Ecto neural progenitor cell (in vitro differentiated cells): ENCODE measurements at regions not wholly inside any gene's neighbourhood (a gene's known extent, or its start where the extent isn't known, plus 50 kb on each side); places are given as distances from the start of the nearest gene placed in this dataset.
"Not testable (repeated sequence)": the region's sequence is repeated elsewhere in the genome, so short reads cannot be mapped to it uniquely, and the experiment has no call there.

ENCODE experiments used
- DNase-seq: peaks from one replicate; pipeline ENCODE4 v3.0.0-alpha.2; 2018; ENCODE audit warnings: low spot score

DNA sequence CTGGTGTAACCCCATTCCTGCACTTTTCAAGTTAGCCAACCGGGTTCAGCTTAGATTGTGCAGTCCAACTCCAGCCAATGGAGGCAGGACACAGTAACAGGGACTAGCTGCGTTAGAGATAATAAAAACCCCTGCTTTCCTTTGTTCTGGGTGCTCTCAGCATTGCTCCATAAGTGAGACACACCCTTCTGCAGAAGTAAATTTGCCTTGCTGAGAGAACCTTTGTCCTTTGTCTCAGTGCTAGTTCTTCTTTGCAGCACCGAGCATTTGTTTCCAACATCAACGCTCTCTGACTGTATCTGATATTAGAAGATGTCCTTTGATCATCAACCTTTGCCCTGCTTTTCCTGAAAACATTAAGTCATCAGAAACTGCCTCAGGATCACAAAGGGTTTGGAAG lies 169.5 kb upstream of the OR13F1 start:
- no peak for DNase-seq

DNA sequence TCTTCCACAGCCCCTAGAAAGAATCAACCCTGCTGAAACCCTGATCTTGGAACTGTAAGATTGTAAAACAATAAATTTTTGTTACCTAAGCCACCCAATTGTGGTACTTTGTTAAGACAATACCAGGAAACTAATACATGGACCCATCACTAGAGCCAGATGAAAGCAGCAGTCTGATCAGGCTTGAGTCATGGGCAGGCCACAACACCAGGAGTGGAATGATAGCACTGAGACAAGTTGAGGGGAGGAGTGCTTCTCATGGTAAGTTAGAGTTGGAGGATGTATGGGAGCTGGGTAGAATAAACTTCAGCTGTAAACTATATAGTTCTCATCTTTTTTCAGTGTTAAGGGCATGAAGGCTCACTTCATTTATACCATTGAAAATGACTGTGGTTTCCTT lies 164.4 kb upstream of the OR13F1 start:
- no peak for DNase-seq

DNA sequence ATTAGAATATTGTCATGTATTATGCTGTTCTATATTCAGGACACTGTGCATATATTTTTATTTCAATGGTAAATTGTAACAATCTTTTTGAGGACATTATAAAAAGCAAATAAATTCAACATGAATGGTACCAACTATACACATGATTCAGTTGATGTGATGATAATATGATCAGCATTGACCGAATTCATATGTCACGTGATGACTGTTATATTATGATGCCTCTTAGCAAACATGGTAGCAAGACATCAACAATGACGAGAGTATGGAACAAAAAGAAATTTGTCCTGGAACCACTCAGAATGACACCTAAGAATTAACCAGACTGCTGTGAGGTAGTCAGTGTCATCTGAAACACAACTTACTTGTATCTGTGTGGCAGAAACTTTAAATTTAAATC lies 161.5 kb upstream of the OR13F1 start:
- no peak for DNase-seq

DNA sequence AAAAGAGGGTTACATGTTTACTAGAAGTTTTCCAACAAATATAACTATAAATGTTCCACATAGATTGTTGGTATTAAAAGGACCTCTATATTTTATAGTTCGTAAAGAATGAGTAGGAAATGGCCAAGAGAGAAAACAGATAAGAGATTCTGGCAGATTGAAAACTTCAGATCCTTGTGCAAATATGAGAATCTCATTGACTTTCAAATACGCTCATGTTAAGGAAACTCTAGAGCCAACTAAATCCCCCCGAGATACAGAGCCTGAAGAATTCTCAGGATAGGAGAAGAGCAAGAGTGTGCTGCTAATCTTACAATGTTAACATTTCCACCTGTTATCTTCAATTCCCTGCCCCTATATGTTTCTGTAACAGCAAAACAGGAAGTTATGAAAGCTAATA lies 159.0 kb upstream of the OR13F1 start:
- no peak for DNase-seq

DNA sequence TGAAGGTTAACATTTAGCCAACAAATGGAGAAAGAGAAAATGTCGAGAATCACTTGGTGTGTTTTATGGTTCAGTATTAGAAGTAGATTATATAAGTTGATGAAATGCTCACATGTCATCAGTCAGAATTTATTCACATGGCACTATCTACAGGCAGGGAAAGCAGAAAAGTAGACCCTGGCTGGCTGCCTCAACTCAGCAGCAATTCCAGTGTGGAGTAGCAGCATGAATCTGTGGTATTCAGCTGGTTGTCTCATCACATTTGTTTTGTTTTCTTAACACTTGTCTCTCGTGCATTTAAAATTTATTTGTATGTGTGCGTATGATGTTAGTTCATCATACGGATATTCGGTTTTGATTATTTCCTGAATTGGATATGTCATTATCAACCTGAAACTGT lies 153.5 kb upstream of the OR13F1 start:
- no peak for DNase-seq

DNA sequence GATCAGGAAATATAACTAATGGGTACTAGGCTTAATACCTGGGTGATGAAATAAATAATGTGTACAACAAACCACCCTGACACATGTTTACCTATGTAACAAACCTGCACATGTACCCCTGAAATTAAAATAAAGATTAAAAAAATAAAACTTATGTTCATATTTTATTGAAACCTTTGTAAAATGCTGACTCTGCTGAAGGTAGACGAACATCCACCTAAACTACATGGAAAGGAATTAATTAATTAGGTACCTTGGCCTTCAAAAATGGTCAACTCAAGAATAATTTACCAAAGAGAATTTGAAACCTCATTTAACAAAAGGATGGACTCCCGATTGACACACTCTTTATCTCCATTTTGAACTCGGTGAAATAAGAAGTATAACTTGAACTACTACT lies 152.3 kb upstream of the OR13F1 start:
- DNase-seq: no peak

DNA sequence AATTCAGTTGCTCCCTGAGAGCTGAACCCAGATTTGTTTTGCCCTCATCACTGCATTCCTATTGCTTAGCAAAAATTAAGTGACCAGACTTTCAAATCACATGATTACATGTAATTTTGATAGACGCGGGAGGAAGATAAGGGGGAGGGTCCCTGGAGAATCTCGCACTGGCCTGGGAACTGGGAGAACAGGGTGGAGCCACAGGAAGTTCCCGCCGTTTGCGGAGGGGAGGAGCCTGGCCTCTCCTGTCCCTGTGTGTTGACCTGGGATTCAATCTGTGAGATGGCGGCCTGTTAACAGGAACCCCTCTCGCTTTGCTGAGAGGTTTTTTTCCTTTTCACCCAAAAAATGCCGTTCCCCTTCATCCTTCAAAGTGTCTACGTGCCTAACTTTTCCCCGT lies 142.9 kb upstream of the OR13F1 start:
- no peak for DNase-seq

DNA sequence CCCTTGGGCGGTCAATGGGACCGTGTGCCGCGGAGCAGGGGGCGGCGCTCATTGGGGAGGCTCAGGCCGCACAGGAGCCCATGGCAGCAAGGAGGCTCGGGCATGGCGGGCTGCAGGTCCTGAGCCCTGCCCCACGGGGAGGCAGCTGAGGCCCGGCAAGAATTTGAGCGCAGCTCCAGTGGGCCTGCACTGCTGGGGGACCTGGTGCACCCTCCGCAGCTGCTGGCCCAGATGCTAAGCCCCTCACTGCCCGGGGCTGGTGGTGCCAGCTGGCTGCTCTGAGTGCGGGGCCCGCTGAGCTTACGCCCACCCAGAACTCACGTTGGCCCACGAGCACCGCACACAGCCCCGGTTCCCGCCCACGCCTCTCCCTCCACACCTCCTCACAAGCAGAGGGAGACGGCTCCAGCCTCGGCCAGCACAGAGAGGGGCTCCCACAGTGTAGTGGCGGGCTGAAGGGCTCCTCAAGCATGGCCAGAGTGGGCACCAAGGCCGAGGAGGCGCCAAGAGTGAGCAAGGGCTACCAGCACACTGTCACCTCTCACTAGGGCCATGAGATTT lies 141.1 kb upstream of the OR13F1 start:
- no peak for DNase-seq

DNA sequence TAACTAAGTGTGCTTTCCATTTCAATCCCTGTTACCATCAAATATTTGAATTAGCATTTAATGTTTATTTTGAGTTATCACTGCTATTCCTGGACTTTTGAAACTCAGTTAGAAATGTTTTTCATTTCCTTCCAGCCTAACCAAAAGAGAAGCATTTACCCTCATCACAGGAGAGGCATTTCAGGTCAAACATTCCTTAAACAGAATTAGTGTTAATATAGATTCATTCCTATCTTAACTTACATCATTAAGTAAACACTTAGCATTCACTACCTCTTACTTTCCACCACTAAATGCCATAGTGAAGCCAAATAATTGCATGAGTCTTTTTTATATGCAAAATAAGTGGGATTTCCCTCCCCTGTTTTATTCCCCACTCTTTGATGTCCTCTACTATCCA lies 136.6 kb upstream of the OR13F1 start:
- no peak for DNase-seq

DNA sequence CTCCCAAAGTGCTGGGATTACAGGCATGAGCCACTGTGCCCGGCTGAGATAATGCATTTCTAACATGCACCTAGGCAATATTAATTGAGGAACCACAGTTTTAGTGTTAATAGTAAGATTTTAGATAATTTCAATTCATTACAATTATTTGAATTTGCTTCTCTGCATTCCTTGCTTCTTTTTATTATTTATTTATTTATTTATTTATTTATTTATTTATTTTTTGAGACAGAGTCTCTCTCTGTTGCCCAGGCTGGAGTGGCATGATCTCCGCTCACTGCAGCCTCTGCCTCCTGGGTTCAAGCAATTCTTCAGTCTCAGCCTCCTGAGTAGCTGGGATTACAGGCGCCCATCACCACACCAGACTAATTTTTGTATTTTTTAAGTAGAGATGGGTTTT lies 135.7 kb upstream of the OR13F1 start:
- not testable (repeated sequence) for DNase-seq

DNA sequence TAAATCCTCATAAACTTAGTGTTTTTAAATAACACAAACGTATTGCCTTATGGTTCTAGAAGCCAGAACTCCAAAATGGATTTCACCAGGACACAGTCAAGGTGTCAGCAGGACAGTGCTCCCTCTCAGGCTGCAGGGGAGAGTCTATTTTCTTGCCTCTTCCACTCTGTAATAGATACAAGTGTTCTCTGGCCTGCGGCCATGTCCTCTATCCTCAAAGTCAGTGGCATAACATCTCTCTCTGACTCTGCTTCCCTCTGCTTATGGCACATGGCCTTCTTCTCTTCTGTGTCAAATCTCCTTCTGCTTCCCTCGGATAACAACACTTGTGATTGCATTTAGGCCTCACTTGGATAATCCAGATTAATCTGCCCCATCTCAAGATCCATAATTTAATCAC lies 129.4 kb upstream of the OR13F1 start:
- DNase-seq: no peak

DNA sequence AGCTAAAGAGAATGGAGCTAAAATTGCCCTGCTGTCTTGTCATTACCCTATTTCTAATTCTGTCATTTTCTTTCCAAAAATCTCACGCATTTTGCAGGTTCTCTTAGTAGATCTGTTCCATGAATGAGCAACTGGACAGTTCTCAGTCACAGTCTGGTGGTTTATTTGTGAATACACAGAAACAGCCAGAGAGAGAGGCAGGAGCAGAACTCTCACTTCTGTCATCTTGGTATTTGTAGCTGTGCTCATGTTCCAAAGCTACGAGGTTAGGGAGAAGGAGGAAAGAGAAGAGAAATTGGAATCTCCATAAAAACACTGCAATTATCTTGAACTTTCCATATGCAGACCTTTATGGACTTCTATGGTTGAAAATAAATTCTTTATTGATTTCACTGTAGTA lies 118.0 kb upstream of the OR13F1 start:
- DNase-seq: no peak

DNA sequence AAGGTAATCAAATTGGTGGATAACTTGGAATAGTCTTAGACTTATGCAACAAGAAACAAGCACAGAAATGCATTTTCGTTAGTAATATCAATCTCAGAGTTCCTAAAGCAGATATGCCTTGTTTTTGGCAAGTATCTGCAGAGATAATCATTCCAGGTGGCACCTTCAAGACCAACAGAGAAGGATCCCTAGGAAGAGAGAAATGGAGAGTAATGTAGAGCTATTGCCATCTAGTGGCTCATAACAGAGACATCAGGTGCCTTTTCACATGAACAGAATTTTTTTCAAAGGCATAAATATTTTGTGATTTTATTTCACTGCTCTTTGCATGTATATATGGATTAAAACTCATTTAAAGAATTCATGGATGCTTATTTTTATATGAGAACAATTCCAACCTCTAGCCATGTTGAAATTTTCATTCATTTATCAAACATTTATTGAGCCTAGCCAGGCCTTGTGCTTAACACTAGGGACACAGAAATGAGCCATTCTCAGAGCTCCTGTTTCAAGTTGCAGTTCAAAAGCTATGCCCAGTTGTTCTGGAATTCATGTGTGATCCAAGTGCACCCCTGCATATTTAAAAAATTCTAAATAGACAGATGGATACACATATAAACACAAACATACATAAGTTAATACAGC lies 117.5 kb upstream of the OR13F1 start:
- DNase-seq: no peak

DNA sequence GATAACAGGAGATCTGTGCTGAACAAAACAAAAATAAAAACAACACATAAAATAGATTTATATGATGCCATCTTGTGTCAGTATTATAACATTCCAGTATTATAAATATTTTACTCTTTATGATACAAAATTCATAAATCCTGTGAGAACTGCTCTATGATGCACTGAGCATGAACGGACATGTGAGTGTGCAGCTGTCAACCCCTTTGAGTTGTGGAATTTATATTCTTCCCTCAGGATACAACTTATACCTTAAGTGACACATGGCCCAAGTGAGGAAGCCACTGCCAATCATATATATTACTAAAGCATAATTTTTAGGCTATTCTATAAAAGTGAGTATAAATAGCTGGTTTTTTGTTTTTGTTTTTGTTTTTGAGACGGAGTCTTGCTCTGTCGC lies 116.0 kb upstream of the OR13F1 start:
- DNase-seq: no peak

DNA sequence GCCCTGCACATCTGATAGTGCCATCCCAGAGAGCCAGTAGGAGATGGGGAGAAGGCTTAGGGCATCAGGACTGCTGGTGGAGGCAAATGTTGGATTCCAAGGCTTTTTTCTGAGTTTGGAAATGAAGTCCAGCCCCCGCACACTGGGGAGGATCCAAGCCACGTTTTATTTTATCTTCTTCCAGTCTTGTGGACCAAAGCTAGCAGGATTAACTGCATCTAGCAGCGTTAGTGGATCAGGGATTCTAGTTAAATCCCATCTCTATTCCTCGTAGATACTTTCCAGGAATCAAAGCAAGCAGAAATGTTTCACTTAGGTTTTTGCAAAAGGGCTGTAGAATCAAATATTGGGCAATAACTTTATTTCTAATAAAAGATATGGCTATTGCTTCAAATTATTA lies 114.7 kb upstream of the OR13F1 start:
- no peak for DNase-seq

DNA sequence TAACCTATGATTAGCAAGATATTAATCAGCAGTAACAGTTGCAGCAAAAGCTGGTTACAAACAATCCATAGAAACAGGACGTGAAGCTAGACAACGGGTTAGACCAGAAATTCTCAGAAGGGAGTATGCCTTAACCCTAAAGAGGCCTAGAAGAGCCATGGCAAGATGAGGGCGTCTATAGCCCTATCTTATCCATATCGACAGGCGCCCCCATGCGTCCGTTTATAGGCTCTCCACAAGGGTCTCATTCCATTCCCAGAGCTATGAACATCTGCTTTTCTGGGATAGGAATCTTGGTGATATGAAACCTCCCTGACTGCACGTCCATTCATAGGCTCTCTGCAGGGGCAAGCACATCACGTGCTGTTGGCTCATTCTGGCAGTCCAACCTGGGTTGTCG lies 109.2 kb upstream of the OR13F1 start:
- DNase-seq: not testable (repeated sequence)

DNA sequence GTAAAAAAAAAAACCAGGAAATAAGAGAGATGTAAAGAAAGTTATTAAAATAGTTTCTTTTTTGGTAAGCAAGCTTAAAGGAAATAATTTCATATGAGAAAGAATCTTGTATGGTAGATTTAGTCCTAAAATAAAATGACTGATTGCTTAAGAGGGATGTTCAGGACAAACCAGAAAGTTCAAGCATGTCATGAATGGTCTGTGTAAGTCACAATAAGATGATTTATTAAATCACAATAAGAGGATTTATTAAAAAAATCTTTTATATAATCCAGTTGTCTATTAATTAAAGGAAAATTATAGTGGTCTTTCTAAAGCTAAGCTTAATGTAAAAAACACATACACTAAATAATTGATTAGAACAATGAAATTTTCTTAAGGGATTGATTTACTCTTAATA lies 91.8 kb upstream of the OR13F1 start:
- DNase-seq: no peak

DNA sequence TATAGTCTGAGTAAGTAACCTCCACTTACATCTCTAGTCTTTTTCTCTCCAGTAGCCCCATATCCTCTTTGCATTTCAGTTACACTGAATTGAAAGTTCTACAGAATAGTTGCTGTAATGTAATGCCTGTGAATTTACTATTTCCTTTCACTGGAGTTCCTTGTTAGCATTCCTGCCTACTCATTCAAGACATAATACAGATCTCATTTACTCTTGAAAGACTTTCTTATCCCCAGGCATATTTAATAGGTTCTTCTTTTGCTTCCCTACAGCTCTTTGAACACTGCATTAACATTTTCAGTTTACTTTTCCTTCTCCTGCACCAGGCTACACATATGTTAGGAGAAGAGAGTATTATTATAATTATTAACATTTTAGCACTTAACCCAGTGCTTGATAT lies 87.6 kb upstream of the OR13F1 start:
- DNase-seq: no peak

DNA sequence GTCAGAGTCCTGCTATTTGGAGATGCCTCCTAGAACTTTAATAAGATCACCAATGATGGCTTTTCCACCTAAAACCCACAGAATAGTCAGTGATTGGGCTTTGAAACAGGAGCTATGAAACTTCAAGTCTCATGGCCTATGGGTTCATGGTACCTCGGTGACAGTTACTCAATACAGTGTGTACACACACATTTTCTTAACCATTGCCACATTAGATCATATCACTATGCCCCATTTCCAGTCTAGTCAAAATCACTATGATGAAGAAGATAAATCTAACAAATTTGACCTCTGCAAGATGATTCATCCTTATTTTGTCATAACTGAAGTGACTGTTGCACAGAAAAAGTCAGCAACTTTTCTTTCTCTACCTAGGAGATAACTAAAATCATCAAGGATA lies 86.8 kb upstream of the OR13F1 start:
- DNase-seq: no peak

DNA sequence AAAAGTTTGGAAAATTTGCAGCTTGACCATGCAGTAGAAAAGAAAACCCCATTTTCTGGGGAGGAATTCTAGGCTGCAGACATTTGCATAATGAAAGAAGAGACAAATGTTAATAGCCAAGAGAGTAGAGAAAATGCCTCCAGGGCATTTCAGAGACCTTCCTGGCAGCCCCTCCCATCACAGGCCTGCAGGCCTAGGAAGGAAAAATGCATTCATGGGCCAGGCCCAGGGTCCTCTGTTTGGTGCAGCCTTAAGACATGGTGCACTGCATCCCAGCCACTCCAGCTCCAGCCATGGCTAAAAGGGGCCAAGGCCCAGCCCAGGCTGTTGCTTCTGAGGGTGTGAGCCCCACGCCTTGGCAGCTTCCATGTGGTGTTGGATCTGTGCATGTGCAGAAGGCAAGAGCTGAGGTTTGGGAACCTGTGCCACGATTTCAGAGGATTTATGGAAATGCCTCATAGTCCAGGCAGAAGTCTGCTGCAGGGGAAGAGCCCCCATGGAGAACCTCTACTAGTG lies 75.0 kb upstream of the OR13F1 start:
- DNase-seq: no peak

DNA sequence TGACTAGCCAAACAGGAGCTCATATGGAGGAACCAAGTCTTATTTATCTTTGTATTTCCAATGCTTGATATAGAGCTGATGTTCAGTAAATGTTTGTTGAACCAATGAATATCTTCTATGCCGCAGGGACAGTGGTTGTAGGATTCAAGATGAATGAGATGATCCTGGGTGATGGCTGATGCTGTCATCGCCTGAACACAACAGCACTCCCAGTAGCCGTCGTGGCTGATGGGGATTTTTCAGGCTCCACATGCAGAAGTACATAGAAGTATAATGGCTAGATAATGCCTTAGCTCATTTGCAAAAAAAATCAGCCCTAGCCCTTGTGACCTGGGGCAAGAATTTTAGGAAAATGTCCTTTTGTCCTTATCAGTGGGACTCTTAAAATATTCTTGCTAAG lies 69.0 kb upstream of the OR13F1 start:
- no peak for DNase-seq

DNA sequence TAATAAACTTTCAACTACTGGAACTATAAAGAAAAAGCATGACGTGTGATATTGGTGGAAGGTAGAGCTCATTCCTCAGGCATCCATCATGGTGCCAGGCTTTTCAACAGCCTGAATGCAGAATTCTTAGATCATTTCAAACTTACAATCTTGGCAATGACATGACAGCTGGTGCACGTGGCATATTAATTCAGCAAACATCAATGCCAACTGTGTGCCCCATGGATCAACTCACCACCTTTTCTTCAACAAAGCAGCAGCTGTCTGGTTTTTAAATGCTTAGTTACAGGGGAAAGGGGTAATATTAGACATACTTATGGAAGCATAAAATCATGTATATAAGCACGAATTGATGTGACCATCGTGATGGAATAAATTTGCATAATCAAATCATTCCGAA lies 56.0 kb upstream of the OR13F1 start:
- no peak for DNase-seq
